Peyer's patch (tissue), 4 donors: ENCODE measurements at regions not wholly inside any gene's neighbourhood (a gene's known extent, or its start where the extent isn't known, plus 50 kb on each side); places are given as distances from the start of the nearest gene placed in this dataset.

Experiments
- DNase-seq, 3 donors: peaks; one replicate each; pipeline ENCODE4 v3.0.0-alpha.2; 2017 to 2019
- H3K27ac ChIP-seq, 4 donors: fragments of 200-600 bp; sonication (generic); one replicate each; pipeline ENCODE4 v1.5.1; 2016 to 2019
- H3K27me3 ChIP-seq, 2 donors: fragments of 200-600 bp; sonication (generic); one replicate each; pipeline ENCODE4 v1.5.1; 2019
- H3K36me3 ChIP-seq, 3 donors: fragments of 200-600 bp; sonication (generic); one replicate each; pipeline ENCODE4 v1.5.1; 2016 to 2019
- H3K4me1 ChIP-seq, 4 donors: fragments of 200-600 bp; sonication (generic); one replicate each; pipeline ENCODE4 v1.5.1; 2016 to 2019
- H3K4me3 ChIP-seq, 4 donors: fragments of 200-600 bp; sonication (generic); 1 replicate in 3 of 4; 2 replicates in 1 of 4; pipeline ENCODE4 v1.5.1; 2016 to 2019; ENCODE audit warnings: mild to moderate bottlenecking in 1 of 4
- H3K9me3 ChIP-seq, 4 donors: fragments of 200-600 bp; sonication (generic); one replicate each; pipeline ENCODE4 v1.5.1; 2016 to 2019; ENCODE audit warnings: mild to moderate bottlenecking in 1 of 4
- CTCF ChIP-seq, 6 experiments: fragments of 450-650 bp in 4 of 6; fragments of 200-600 bp in 2 of 6; sonication (generic) in 1 of 6; IDR thresholded peaks; one replicate each; pipeline ENCODE4 v1.5.1; 2017 to 2019; ENCODE audit warnings: antibody characterized with exemption in 6 of 6, mild to moderate bottlenecking in 3 of 6, moderate library complexity in 1 of 6
- POLR2A ChIP-seq, 2 donors: fragments of 450-650 bp; IDR thresholded peaks; one replicate each; pipeline ENCODE4 v1.5.1; 2017; ENCODE audit warnings: antibody characterized with exemption in 2 of 2, mild to moderate bottlenecking in 2 of 2, moderate library complexity in 2 of 2

- no peak overlapping the region for H3K4me3 ChIP-seq
- no peaks in the 10 kb centered on the region for H3K27me3 ChIP-seq
- H3K9me3 ChIP-seq = no peaks in the 10 kb centered on the region
- no peak for DNase-seq
- H3K27ac ChIP-seq = no peak overlapping the region
- no peaks in the 10 kb centered on the region for H3K36me3 ChIP-seq
- no peak for TF ChIP-seq CTCF (IDR thresholded peaks at IDR 0.05)
- TF ChIP-seq POLR2A (IDR thresholded peaks at IDR 0.05) = no peak
- no peaks in the 10 kb centered on the region for H3K4me1 ChIP-seq
These were observed 148.5 kb upstream of the TSHZ3 start for GRCh38 chr19:31497709-31498108.

DNA sequence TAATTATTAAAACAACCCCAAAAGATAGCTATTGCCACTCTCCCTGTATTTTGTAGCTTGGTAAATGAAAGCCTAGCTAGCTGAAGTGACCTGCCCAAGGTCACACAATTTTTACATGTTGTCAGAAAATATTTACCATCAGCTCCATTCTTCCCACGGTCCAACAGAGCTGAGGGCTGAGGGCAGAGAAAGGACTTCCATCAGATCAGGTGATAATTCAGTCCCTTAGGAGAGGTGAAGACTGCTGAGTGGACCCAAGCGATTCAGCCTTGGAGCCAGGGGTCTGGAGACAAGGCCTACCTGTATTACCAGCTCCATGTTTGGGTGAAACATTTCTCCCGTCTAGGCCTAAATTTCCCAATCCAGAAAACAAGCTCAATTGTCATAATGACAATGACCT lies 149.5 kb upstream of the TSHZ3 start:
- Histone ChIP-seq H3K27me3 (no peaks in the 10 kb centered on the region), H3K9me3 (no peaks in the 10 kb centered on the region), H3K27ac (no peak overlapping the region), H3K4me3 (no peak overlapping the region), H3K36me3 (no peaks in the 10 kb centered on the region), H3K4me1 (no peaks in the 10 kb centered on the region)
- no peak for TF ChIP-seq CTCF (IDR thresholded peaks at IDR 0.05)
- DNase-seq = no peak

DNA sequence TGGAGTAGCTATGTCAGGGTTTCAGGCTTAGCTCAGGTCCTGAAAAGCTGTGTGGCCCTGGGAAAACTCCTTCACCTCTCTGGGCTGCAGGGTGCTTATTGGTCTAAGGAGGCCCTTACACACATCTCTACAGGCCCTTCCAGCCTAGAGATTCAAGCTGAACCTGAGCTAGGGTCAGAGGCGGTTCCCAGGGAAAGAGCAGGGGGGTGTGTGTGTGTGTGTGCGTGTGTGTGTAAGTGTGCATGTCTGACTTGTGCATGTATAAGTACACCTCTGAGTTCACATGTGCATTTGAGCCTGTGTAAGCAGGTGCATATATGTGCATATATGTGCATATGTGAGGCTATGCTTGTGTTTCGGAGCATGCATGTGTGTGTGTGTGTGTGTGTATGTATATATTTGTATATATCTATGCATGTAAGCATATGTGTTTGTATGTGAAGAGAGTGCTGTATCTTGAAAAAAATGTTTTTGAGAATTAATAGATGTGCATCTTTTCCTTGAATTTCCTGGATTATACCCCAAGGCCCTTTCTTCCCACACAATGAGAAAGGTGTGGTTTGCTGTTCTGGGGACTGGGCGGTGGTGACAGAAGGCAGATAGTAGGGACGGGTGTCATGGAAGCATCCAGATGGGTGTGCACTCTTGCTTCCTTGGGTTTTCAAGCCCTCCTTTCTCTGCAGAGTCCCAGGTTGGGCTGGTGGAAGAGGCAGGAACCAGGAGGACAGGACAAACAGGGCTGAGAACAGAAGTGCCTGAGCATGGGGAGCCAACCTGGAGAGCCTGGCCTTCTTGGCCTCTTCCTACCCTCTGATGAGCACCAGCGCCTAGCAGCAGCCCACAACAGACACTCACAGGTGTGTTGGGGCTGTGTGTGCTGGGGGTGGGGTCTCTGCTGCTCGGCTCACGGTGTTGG lies 150.3 kb upstream of the TSHZ3 start:
- no peak for TF ChIP-seq CTCF (IDR thresholded peaks at IDR 0.05)
- no peak for TF ChIP-seq POLR2A (IDR thresholded peaks at IDR 0.05)
- Histone ChIP-seq H3K9me3 (no peaks in the 10 kb centered on the region), H3K36me3 (no peaks in the 10 kb centered on the region), H3K4me1 (no peaks in the 10 kb centered on the region), H3K27ac (no peak overlapping the region), H3K27me3 (no peaks in the 10 kb centered on the region), H3K4me3 (no peak overlapping the region)
- DNase-seq = no peak

GRCh38 chr19:31500197-31500830 lies 151.1 kb upstream of the TSHZ3 start:
- no peaks in the 10 kb centered on the region for H3K36me3 ChIP-seq
- no peak for DNase-seq

DNA sequence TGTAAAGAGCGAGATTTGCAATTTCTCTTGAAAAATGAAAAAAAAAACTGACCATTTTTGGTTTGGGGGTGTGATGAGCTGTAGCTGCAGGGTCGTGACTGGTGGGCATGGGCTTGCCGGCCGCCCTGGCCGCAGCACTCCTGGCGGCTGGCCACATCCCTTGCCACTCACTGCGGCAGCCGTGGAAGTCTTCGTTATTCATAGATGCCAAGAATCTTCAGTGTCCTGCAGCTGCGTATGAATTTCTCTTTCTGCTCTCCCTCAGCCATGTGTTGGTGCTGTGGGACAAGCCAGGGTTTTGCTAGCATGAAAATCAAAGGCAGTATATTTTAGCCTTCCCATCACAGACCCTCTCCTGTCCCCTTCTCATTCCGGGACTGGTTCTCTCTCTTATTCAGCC lies 151.7 kb upstream of the TSHZ3 start:
- Histone ChIP-seq H3K27ac (no peak overlapping the region), H3K36me3 (no peaks in the 10 kb centered on the region), H3K9me3 (no peaks in the 10 kb centered on the region), H3K4me3 (no peak overlapping the region), H3K4me1 (no peaks in the 10 kb centered on the region), H3K27me3 (no peaks in the 10 kb centered on the region)
- DNase-seq = no peak
- TF ChIP-seq POLR2A (IDR thresholded peaks at IDR 0.05) (no peak), CTCF (IDR thresholded peaks at IDR 0.05) (no peak)

More at GRCh38 chr19:31500197-31500830, 151.1 kb upstream of the TSHZ3 start:
- Histone ChIP-seq H3K27me3 (no peaks in the 10 kb centered on the region), H3K27ac (no peak overlapping the region), H3K9me3 (no peaks in the 10 kb centered on the region), H3K4me3 (no peak overlapping the region), H3K4me1 (no peaks in the 10 kb centered on the region)
- no peak for TF ChIP-seq POLR2A (IDR thresholded peaks at IDR 0.05)
- no peak for TF ChIP-seq CTCF (IDR thresholded peaks at IDR 0.05)
